ENCODE measurements at regions not wholly inside any gene's neighbourhood (a gene's known extent, or its start where the extent isn't known, plus 50 kb on each side); places are given as distances from the start of the nearest gene placed in this dataset.

DNA sequence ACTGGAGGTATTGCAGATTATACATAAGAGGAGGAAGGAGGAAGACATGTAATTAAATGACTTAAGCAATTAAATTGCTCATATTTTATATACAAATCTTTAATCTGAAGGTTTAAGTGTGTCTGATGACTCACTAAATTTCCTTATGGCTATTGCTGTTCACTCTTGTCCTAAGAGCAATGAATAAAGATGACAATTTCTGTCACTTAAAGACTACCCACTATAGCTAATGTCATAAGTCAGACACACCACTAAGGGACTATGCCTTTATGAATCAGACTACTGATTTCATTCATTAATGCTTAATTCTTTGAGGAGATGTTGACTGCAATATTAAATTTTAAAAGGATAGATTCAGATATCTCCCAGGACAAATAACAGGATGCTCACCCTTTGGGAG is 1514.7 kb downstream of the PCDH18 start:
- dilution Hi-C loops (cut with HindIII; ENCODE audit: low sequenced_read_pairs, unreplicated experiment), result no loop called here

More for the DNA sequence above, 1514.7 kb downstream of the PCDH18 start:
- Histone ChIP-seq H3K4me3 (ENCODE audit: insufficient read depth, low read depth, low read length) (no peak overlapping the region), H2BK120ac (ENCODE audit: low read depth, low read length) (no peak overlapping the region), H4K91ac (ENCODE audit: insufficient read depth, low read depth, low read length) (no peak overlapping the region), H4K8ac (ENCODE audit: low read depth in 2 of 2, low read length in 2 of 2) (no peak overlapping the region), H2BK20ac (ENCODE audit: low read depth, low read length) (no peak overlapping the region), H2BK15ac (ENCODE audit: low read depth, low read length) (no peak overlapping the region), H3K4ac (ENCODE audit: low read depth, low read length) (no peak overlapping the region), H3K56ac (ENCODE audit: extremely low read depth, insufficient read depth, low read length) (no peak overlapping the region), H3K18ac (ENCODE audit: low read depth, low read length) (no peak overlapping the region), H3K14ac (replicated peaks; ENCODE audit: low read depth, low read length) (no peak overlapping the region), H3K4me2 (ENCODE audit: low read depth, low read length) (no peak overlapping the region), H2AFZ (replicated peaks; ENCODE audit: low read length, poor library complexity) (no peak overlapping the region), H3K27ac (ENCODE audit: insufficient read depth, low read length) (no peak overlapping the region), H2AK5ac (ENCODE audit: low read depth, low read length) (no peak overlapping the region), H3K4me1 (ENCODE audit: control insufficient read depth, insufficient read depth, low read length) (no peaks in the 10 kb centered on the region), H3K79me1 (ENCODE audit: low read depth in 1 of 2, low read length in 2 of 2) (no peaks in the 10 kb centered on the region), H3K9ac (ENCODE audit: low read depth, low read length) (no peak overlapping the region), H3K9me1 (ENCODE audit: insufficient read depth, low read length) (no peaks in the 10 kb centered on the region), H3K27me3 (ENCODE audit: control insufficient read depth, insufficient read depth, low read length) (no peaks in the 10 kb centered on the region), H3K36me3 (ENCODE audit: control insufficient read depth, insufficient read depth, low read length) (no peaks in the 10 kb centered on the region), H4K20me1 (ENCODE audit: insufficient read depth, low read length) (no peaks in the 10 kb centered on the region), H2AK9ac (replicated peaks; ENCODE audit: low read depth, low read length, poor library complexity) (no peak overlapping the region), H4K5ac (ENCODE audit: low read depth, low read length) (no peak overlapping the region), H3K9me3 (ENCODE audit: control insufficient read depth, insufficient read depth, low read length) (peaks cover 1% of the 10 kb centered on the region; the same call in 1 of the 2 replicates), H2BK5ac (ENCODE audit: low read depth, low read length, poor library complexity, severe bottlenecking) (no peak overlapping the region), H3K23ac (ENCODE audit: low read depth, low read length) (no peak overlapping the region)
- ChIA-PET CTCF (no interaction called here), POLR2A (ENCODE audit: unreplicated experiment) (no interaction called here)
- TF ChIP-seq BHLHE40 (IDR thresholded peaks at IDR 0.05; ENCODE audit: low read depth, low read length) (no peak), RCOR1 (IDR thresholded peaks at IDR 0.05; ENCODE audit: insufficient replicate concordance, low read length) (no peak), NFE2L2 (IDR thresholded peaks at IDR 0.05; ENCODE audit: low read depth, low read length) (no peak), MAZ (IDR thresholded peaks at IDR 0.05; ENCODE audit: borderline replicate concordance, low read depth, low read length) (no peak), POLR2A (IDR thresholded peaks at IDR 0.05; ENCODE audit: low read depth, low read length) (no peak), MXI1 (IDR thresholded peaks at IDR 0.05; ENCODE audit: borderline replicate concordance, low read depth, low read length) (no peak), SMC3 (IDR thresholded peaks at IDR 0.05; ENCODE audit: low read depth, low read length) (no peak), FOS (IDR thresholded peaks at IDR 0.05; ENCODE audit: low read depth, low read length) (no peak), MAFK (IDR thresholded peaks at IDR 0.05; ENCODE audit: low read depth, low read length) (no peak), CHD1 (IDR thresholded peaks at IDR 0.05; ENCODE audit: low read depth, low read length) (no peak), CEBPB (IDR thresholded peaks at IDR 0.05; ENCODE audit: low read depth, low read length) (no peak), RAD21 (IDR thresholded peaks at IDR 0.05; ENCODE audit: low read length) (no peak), RFX5 (IDR thresholded peaks at IDR 0.05; ENCODE audit: low read depth, low read length) (no peak)
- TF ChIP-seq, protein P1, sequence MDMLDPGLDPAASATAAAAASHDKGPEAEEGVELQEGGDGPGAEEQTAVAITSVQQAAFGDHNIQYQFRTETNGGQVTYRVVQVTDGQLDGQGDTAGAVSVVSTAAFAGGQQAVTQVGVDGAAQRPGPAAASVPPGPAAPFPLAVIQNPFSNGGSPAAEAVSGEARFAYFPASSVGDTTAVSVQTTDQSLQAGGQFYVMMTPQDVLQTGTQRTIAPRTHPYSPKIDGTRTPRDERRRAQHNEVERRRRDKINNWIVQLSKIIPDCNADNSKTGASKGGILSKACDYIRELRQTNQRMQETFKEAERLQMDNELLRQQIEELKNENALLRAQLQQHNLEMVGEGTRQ (IDR thresholded peaks at IDR 0.05; ENCODE audit: low read depth, low read length), result no peak
- TF ChIP-seq, protein P2, sequence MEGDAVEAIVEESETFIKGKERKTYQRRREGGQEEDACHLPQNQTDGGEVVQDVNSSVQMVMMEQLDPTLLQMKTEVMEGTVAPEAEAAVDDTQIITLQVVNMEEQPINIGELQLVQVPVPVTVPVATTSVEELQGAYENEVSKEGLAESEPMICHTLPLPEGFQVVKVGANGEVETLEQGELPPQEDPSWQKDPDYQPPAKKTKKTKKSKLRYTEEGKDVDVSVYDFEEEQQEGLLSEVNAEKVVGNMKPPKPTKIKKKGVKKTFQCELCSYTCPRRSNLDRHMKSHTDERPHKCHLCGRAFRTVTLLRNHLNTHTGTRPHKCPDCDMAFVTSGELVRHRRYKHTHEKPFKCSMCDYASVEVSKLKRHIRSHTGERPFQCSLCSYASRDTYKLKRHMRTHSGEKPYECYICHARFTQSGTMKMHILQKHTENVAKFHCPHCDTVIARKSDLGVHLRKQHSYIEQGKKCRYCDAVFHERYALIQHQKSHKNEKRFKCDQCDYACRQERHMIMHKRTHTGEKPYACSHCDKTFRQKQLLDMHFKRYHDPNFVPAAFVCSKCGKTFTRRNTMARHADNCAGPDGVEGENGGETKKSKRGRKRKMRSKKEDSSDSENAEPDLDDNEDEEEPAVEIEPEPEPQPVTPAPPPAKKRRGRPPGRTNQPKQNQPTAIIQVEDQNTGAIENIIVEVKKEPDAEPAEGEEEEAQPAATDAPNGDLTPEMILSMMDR (conservative IDR thresholded peaks at IDR 0.05; ENCODE audit: low read depth, low read length), result no peak
- TF ChIP-seq, protein P3, sequence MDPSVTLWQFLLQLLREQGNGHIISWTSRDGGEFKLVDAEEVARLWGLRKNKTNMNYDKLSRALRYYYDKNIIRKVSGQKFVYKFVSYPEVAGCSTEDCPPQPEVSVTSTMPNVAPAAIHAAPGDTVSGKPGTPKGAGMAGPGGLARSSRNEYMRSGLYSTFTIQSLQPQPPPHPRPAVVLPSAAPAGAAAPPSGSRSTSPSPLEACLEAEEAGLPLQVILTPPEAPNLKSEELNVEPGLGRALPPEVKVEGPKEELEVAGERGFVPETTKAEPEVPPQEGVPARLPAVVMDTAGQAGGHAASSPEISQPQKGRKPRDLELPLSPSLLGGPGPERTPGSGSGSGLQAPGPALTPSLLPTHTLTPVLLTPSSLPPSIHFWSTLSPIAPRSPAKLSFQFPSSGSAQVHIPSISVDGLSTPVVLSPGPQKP (IDR thresholded peaks at IDR 0.05; ENCODE audit: borderline replicate concordance, low read depth, low read length), result no peak
- in situ Hi-C loops (cut with MboI; ENCODE audit: low sequenced_read_pairs), result no loop called here
- ATAC-seq (ENCODE audit: low read depth) (no peak), DNase-seq (no peak)
- intact Hi-C loops (cut with micrococcal nuclease), result no loop called here
- no TSS peak for BruUV-seq (replicated peaks)

All from IMR-90 (cell line).